Astrocyte (in vitro differentiated cells and primary cell): ENCODE measurements at regions not wholly inside any gene's neighbourhood (a gene's known extent, or its start where the extent isn't known, plus 50 kb on each side); places are given as distances from the start of the nearest gene placed in this dataset.

ENCODE experiments used
- DNase-seq: peaks from one replicate; pipeline ENCODE4 v3.0.0-alpha.2; 2010; ENCODE audit warnings: low read depth
- FAIRE-seq: peaks from 2 replicates; lab custom pipeline; 2011; peaks lifted over from hg19 to GRCh38; lab: Jason Lieb, UNC
- H2AFZ ChIP-seq: 2 replicates; pipeline ENCODE4 v1.6.0; 2012; ENCODE audit warnings: low read depth, low read length, inconsistent platforms
- H3K27ac ChIP-seq: 2 replicates; pipeline ENCODE4 v1.5.1; 2011; ENCODE audit warnings: low read depth, low read length, inconsistent platforms
- H3K27me3 ChIP-seq: 2 replicates; pipeline ENCODE4 v1.6.0; 2011; ENCODE audit warnings: low read length, inconsistent platforms; ENCODE audit not compliant: insufficient read depth
- H3K36me3 ChIP-seq: 2 replicates; pipeline ENCODE4 v1.5.1; 2011; ENCODE audit warnings: low read length, inconsistent platforms; ENCODE audit not compliant: insufficient read depth
- H3K4me1 ChIP-seq: 2 replicates; pipeline ENCODE4 v1.5.1; 2011; ENCODE audit warnings: low read length, inconsistent platforms; ENCODE audit not compliant: insufficient read depth
- H3K4me2 ChIP-seq: 2 replicates; pipeline ENCODE4 v1.6.0; 2012; ENCODE audit warnings: low read length, inconsistent platforms
- H3K4me3 ChIP-seq: 2 replicates; pipeline ENCODE4 v1.5.1; 2011; ENCODE audit warnings: low read depth, mild to moderate bottlenecking, low read length, inconsistent platforms; ENCODE audit not compliant: insufficient read depth
- H3K79me2 ChIP-seq: 2 replicates; pipeline ENCODE4 v1.6.0; 2012; ENCODE audit warnings: mild to moderate bottlenecking, low read length, inconsistent platforms; ENCODE audit not compliant: insufficient read depth
- H3K9ac ChIP-seq: 2 replicates; pipeline ENCODE4 v1.6.0; 2012; ENCODE audit warnings: mild to moderate bottlenecking, low read length, inconsistent platforms
- H3K9me3 ChIP-seq: 2 replicates; pipeline ENCODE4 v1.5.1; 2012; ENCODE audit warnings: low read depth, mild to moderate bottlenecking, low read length, inconsistent platforms; ENCODE audit not compliant: insufficient read depth
- H4K20me1 ChIP-seq: 2 replicates; pipeline ENCODE4 v1.6.0; 2012; ENCODE audit warnings: low read length, inconsistent platforms; ENCODE audit not compliant: insufficient read depth
- H3K27ac Mint-ChIP-seq: one replicate; pipeline ENCODE4 v1.8.0; 2021; ENCODE audit warnings: mild to moderate bottlenecking, mixed read lengths; ENCODE audit not compliant: unreplicated experiment
- H3K27me3 Mint-ChIP-seq: one replicate; pipeline ENCODE4 v1.8.0; 2021; ENCODE audit warnings: low read depth, mixed read lengths; ENCODE audit not compliant: unreplicated experiment
- H3K36me3 Mint-ChIP-seq: one replicate; pipeline ENCODE4 v1.8.0; 2021; ENCODE audit warnings: low read depth, mixed read lengths; ENCODE audit not compliant: unreplicated experiment
- H3K4me1 Mint-ChIP-seq: one replicate; pipeline ENCODE4 v1.8.0; 2021; ENCODE audit warnings: low read depth, mixed read lengths; ENCODE audit not compliant: unreplicated experiment
- H3K4me3 Mint-ChIP-seq: one replicate; pipeline ENCODE4 v1.8.0; 2021; ENCODE audit warnings: mild to moderate bottlenecking, moderate library complexity, mixed read lengths; ENCODE audit not compliant: unreplicated experiment
- H3K9me3 Mint-ChIP-seq: one replicate; pipeline ENCODE4 v1.8.0; 2021; ENCODE audit warnings: mild to moderate bottlenecking, mixed read lengths; ENCODE audit not compliant: unreplicated experiment
- CTCF ChIP-seq: IDR thresholded peaks from 2 replicates; pipeline ENCODE4 v1.5.1; 2011; ENCODE audit warnings: low read depth, mild to moderate bottlenecking, inconsistent platforms, low read length, moderate library complexity; ENCODE audit not compliant: insufficient read depth
- EZH2 ChIP-seq: IDR thresholded peaks from 2 replicates; pipeline ENCODE4 v1.6.1; 2012; ENCODE audit warnings: mild to moderate bottlenecking, low read length, inconsistent platforms; ENCODE audit not compliant: insufficient read depth

- no peaks in the 10 kb centered on the region for H3K9me3 Mint-ChIP-seq
- TF ChIP-seq EZH2 (no peak), CTCF (no peak)
- DNase-seq (no peak), FAIRE-seq (no peak)
- no peaks in the 10 kb centered on the region for H3K27me3 ChIP-seq
- no peak overlapping the region for H3K27ac ChIP-seq
- H3K4me3 ChIP-seq, result no peak overlapping the region
- no peak overlapping the region for H3K4me3 Mint-ChIP-seq
- H3K4me2 ChIP-seq, result no peak overlapping the region
- peaks cover 2% of the 10 kb centered on the region for H3K27me3 Mint-ChIP-seq
- H3K79me2 ChIP-seq, result no peaks in the 10 kb centered on the region
- H3K9me3 ChIP-seq, result peaks cover 2% of the 10 kb centered on the region
- no peak overlapping the region for H2AFZ ChIP-seq
- H3K9ac ChIP-seq, result no peak overlapping the region
- no peaks in the 10 kb centered on the region for H3K36me3 Mint-ChIP-seq
- no peak overlapping the region for H3K27ac Mint-ChIP-seq
- no peaks in the 10 kb centered on the region for H3K4me1 ChIP-seq
- H3K36me3 ChIP-seq, result no peaks in the 10 kb centered on the region
- H3K4me1 Mint-ChIP-seq, result peaks cover 14% of the 10 kb centered on the region
- no peaks in the 10 kb centered on the region for H4K20me1 ChIP-seq
Observed at GRCh38 chr12:97941686-97942354, 479.2 kb downstream of the RMST start.

- Histone ChIP-seq H3K79me2 (no peaks in the 10 kb centered on the region), H3K36me3 (no peaks in the 10 kb centered on the region), H4K20me1 (no peaks in the 10 kb centered on the region), H3K27ac (no peak overlapping the region), H2AFZ (no peak overlapping the region), H3K9me3 (peaks cover 2% of the 10 kb centered on the region), H3K4me3 (no peak overlapping the region), H3K27me3 (no peaks in the 10 kb centered on the region), H3K9ac (no peak overlapping the region), H3K4me1 (no peaks in the 10 kb centered on the region), H3K4me2 (no peak overlapping the region)
- Mint-ChIP-seq H3K27ac (no peak overlapping the region), H3K4me3 (no peak overlapping the region), H3K27me3 (no peaks in the 10 kb centered on the region), H3K36me3 (no peaks in the 10 kb centered on the region), H3K4me1 (peaks cover 14% of the 10 kb centered on the region), H3K9me3 (peaks cover 2% of the 10 kb centered on the region)
- TF ChIP-seq CTCF, result no peak
- TF ChIP-seq EZH2, result no peak
- FAIRE-seq, result no peak
- DNase-seq, result no peak
Observed at GRCh38 chr12:97943359-97943758, 480.8 kb downstream of the RMST start.

GRCh38 chr12:97944576-97944975 lies 482.0 kb downstream of the RMST start:
- no peak overlapping the region for H3K4me3 ChIP-seq
- no peaks in the 10 kb centered on the region for H3K79me2 ChIP-seq
- no peaks in the 10 kb centered on the region for H3K27me3 Mint-ChIP-seq
- H3K36me3 ChIP-seq, result no peaks in the 10 kb centered on the region
- H3K36me3 Mint-ChIP-seq, result no peaks in the 10 kb centered on the region
- no peak for DNase-seq
- peaks cover 14% of the 10 kb centered on the region for H3K4me1 Mint-ChIP-seq
- peaks cover 5% of the 10 kb centered on the region for H3K9me3 Mint-ChIP-seq
- H3K4me2 ChIP-seq, result no peak overlapping the region
- H3K4me1 ChIP-seq, result no peaks in the 10 kb centered on the region
- TF ChIP-seq EZH2 (no peak), CTCF (no peak)
- no peak overlapping the region for H2AFZ ChIP-seq
- H3K27me3 ChIP-seq, result no peaks in the 10 kb centered on the region
- no peak overlapping the region for H3K4me3 Mint-ChIP-seq
- no peaks in the 10 kb centered on the region for H4K20me1 ChIP-seq
- no peak for FAIRE-seq
- H3K9ac ChIP-seq, result no peak overlapping the region
- no peak overlapping the region for H3K27ac ChIP-seq
- no peak overlapping the region for H3K27ac Mint-ChIP-seq
- H3K9me3 ChIP-seq, result peaks cover 2% of the 10 kb centered on the region
